NCI-H1092 (cell line): ENCODE measurements at regions not wholly inside any gene's neighbourhood (a gene's known extent, or its start where the extent isn't known, plus 50 kb on each side); places are given as distances from the start of the nearest gene placed in this dataset.

Experiments used
- DNase-seq: peaks from one replicate; lab custom pipeline; 2025; lab: John Stamatoyannopoulos, UW

- no peak for DNase-seq
Measured at GRCh38 chr11:103624708-103625623, 411.5 kb upstream of the DDI1 start.

- DNase-seq: no peak
Measured at GRCh38 chr11:103625624-103625965, 410.8 kb upstream of the DDI1 start.

- DNase-seq: no peak
Measured at GRCh38 chr11:103628121-103628520, 408.3 kb upstream of the DDI1 start.

- DNase-seq: no peak
Measured at GRCh38 chr11:103631841-103632240, 404.6 kb upstream of the DDI1 start.

- no peak for DNase-seq
Measured at GRCh38 chr11:103633068-103633788, 403.2 kb upstream of the DDI1 start.

- no peak for DNase-seq
Measured at GRCh38 chr11:103633819-103634590, 402.4 kb upstream of the DDI1 start.

- DNase-seq: no peak
Measured at GRCh38 chr11:103636232-103636631, 400.2 kb upstream of the DDI1 start.

GRCh38 chr11:103637295-103637694 is 399.1 kb upstream of the DDI1 start:
- no peak for DNase-seq

GRCh38 chr11:103637831-103638230 is 398.6 kb upstream of the DDI1 start:
- no peak for DNase-seq

GRCh38 chr11:103644676-103645075 is 391.8 kb upstream of the DDI1 start:
- DNase-seq: no peak

- no peak for DNase-seq
Measured at GRCh38 chr11:103648054-103648453, 388.4 kb upstream of the DDI1 start.

- no peak for DNase-seq
Measured at GRCh38 chr11:103648670-103649400, 387.6 kb upstream of the DDI1 start.

GRCh38 chr11:103649401-103649895 is 387.0 kb upstream of the DDI1 start:
- no peak for DNase-seq

- no peak for DNase-seq
Measured at GRCh38 chr11:103650330-103650729, 386.1 kb upstream of the DDI1 start.

GRCh38 chr11:103651341-103651998 is 385.0 kb upstream of the DDI1 start:
- no peak for DNase-seq

- DNase-seq: no peak
Measured at GRCh38 chr11:103652013-103652412, 384.4 kb upstream of the DDI1 start.

GRCh38 chr11:103656382-103656781 is 380.1 kb upstream of the DDI1 start:
- no peak for DNase-seq

GRCh38 chr11:103659206-103659618 is 377.2 kb upstream of the DDI1 start:
- peak; percentile 4 for DNase-seq

GRCh38 chr11:103659743-103660142 is 376.7 kb upstream of the DDI1 start:
- no peak for DNase-seq

- no peak for DNase-seq
Measured at GRCh38 chr11:103661185-103661584, 375.3 kb upstream of the DDI1 start.

GRCh38 chr11:103661991-103662390 is 374.4 kb upstream of the DDI1 start:
- DNase-seq: no peak
